DOHH2 (cell line): ENCODE measurements at regions not wholly inside any gene's neighbourhood (a gene's known extent, or its start where the extent isn't known, plus 50 kb on each side); places are given as distances from the start of the nearest gene placed in this dataset.

Experiments used
- CTCF ChIP-seq: fragments of 200-600 bp; sonication (generic); IDR thresholded peaks from one replicate; pipeline ENCODE4 v1.5.1; 2014; ENCODE audit warnings: antibody characterized with exemption, mild to moderate bottlenecking, low read depth, low read length; ENCODE audit not compliant: poor library complexity, severe bottlenecking
- EZH2phosphoT487 ChIP-seq: fragments of 200-600 bp; sonication (generic); IDR thresholded peaks from 2 replicates; pipeline ENCODE4 v1.6.1; 2017; ENCODE audit warnings: borderline replicate concordance, mild to moderate bottlenecking, antibody characterized with exemption, low read length, moderate library complexity, mixed read lengths

GRCh38 chr3:106172780-106173179 is 304.0 kb upstream of the CBLB start:
- no peak for TF ChIP-seq CTCF
- no peak for TF ChIP-seq EZH2phosphoT487
